GM18870 (cell line): ENCODE measurements at regions not wholly inside any gene's neighbourhood (a gene's known extent, or its start where the extent isn't known, plus 50 kb on each side); places are given as distances from the start of the nearest gene placed in this dataset.
"Not testable (repeated sequence)": the region's sequence is repeated elsewhere in the genome, so short reads cannot be mapped to it uniquely, and the experiment has no call there.

Experiments
- ATAC-seq: cut with Tn5 transposase; IDR thresholded peaks from one replicate; pipeline ENCODE4 v1.9.1; 2021; ENCODE audit warnings: moderate library complexity; ENCODE audit not compliant: unreplicated experiment

DNA sequence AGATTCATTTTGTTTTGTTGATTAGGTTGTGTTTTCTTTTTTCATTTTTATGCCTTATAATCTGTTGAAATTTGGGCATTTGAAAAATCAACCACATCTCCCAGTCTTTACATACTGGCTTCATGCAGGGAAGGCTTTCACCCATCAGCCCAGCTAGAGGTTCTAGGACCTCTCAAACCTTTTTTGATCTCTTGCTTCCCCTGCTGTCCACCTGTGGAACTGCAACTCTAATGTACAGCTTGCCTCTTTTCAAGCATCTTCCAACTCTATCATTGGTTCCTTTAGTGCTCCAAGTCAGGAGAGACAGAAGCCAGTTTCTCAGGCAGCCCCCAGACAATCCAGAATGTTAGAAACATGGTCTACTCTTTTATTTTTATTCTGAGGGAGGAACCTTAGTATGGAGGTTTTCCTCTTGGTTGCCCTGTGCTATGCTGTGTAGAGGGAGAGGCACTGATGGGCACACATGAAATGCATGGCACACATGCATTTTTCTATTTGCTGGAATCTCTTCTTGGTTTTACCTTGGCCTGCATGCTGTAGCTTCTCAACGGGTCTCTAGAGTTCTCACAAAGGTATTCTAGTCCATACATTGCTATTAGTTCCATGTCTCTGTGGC, 107.2 kb upstream of the L3MBTL4 start:
- ATAC-seq: no peak

DNA sequence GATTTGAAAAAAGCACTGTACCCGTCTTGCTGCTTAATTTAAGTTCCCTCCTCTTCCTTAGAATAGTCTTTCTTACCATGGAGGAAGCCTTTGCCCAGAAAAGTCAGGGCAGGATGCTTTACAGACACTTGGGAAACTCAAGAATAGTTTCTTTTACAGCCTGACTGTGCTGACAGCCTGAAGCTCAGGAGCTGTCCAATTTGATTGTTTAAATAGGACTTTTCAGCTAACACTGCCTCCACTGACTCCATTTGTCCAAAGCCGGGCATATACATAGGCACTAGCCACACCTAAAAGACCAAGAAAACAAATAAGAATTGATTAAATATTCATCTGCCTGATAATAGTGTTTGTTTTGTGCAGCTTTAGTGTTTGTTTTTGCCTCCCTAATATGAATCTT, 110.9 kb upstream of the L3MBTL4 start:
- ATAC-seq: no peak

DNA sequence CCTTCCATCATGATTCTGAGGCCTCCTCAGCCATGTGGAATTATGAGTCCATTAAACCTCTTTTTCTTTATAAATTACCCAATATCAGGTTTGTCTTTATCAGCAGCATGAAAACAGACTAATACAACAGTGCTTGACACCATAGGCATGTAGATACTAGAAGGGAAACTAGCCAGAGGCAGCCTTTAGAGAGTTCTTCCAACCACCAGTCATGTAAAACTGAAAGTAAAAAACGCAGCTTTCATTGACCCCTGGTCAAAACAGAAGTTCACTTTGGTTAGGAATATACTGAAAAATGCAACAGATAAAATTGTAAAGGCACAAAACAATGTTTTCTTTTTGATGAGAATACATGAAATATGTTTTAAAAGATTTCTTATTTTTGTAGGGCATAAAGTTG, 122.8 kb upstream of the L3MBTL4 start:
- peak; percentile 85 for ATAC-seq

DNA sequence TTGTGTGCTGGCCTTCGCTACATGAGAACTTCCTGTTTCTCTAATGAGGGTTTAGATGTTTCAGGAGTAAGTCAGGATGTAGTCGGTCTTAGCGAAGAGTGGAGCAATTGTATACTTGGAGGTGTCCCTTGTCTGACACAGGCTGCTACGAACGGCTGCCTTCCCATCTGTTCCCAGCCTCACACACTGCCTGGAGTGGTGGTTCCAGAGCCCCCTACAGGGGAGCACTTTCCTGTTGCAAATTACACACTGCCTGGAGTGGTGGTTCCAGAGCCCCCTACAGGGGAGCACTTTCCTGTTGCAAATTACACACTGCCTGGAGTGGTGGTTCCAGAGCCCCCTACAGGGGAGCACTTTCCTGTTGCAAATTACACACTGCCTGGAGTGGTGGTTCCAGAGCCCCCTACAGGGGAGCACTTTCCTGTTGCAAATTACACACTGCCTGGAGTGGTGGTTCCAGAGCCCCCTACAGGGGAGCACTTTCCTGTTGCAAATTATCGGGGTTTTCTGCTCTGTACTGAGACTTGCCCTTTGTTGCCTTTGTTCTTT, 126.5 kb upstream of the L3MBTL4 start:
- not testable (repeated sequence) for ATAC-seq

DNA sequence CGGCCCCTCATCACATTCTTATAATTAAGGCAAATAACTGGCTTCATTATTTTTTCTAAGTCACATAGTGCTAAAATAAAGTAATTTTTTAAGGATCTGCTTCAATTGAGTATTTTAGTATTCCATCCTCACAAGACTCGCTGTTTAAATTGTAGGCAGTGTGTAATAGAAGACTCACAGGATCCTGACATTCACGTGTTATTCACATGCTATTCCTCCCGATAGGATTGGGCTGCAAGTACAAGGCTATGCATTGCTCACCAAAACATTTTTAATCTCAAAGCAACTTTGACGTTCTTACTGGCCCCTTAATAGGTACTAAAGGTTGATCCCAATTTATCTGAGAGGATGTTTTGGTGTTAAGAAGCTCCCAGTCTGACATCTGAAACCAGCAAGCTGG, 127.6 kb upstream of the L3MBTL4 start:
- ATAC-seq: no peak

DNA sequence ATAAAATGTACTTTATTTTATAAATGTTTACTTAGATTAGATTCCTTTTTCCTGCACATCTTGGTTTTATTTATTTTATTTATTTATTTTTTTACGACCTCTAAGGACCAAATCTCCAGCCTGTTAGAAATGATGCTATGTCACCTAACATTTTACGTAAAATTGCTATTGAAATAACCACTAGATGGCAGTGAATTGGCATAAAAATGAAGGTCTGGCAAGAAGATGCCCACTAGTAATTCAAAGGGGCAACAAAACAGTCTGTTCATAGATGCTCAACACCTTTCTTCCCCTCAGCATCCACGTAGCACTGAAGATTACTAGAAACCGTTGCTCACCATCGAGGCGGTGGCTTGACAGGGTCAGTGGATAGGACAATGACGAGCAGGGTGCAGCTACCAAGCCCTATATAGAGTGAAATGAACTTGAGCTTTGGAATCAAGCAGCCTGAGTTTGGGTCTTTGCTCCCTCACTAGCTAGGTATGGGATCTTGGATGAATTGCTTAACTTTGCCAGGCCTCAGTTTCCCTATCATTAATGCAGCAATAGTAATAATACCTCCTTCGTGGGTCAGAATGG, 128.7 kb upstream of the L3MBTL4 start:
- no peak for ATAC-seq

DNA sequence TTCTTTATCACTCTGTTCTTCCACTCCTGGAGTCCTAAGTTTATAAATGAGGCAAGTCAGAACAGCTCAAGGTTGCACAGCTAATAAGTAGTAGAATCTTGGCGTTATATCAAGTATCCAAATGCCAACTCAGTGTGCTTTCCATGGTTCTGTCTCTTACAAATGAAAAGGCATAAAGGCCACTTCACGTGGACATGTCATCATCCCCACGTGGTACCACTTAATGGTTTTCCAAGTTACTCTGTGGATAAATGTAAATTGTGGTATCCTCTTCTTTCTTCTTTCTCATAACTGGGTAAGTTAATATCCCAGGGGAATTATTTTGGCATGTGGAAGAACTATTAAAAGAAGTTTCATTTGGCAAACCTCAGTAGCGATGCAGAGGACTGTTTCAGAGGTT, 131.5 kb upstream of the L3MBTL4 start:
- ATAC-seq: no peak

DNA sequence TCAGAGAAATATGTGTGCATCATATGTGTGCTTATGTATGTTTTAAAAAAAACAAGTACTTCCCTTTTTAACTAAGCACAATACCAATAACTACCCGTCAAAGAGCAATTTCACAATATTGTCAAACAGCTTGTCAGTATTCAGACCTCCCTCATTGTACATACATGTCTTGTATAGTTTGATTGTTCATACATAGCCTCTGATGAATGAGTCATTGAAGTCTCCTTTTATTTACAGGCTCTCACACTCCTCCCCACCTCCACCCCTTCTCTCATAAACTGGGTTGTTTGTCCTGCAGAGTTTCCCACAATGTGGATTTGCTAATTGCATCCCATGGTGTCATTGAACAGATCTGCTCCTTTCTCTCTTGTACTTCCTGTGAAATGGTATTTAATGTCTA, 132.8 kb upstream of the L3MBTL4 start:
- ATAC-seq: no peak

DNA sequence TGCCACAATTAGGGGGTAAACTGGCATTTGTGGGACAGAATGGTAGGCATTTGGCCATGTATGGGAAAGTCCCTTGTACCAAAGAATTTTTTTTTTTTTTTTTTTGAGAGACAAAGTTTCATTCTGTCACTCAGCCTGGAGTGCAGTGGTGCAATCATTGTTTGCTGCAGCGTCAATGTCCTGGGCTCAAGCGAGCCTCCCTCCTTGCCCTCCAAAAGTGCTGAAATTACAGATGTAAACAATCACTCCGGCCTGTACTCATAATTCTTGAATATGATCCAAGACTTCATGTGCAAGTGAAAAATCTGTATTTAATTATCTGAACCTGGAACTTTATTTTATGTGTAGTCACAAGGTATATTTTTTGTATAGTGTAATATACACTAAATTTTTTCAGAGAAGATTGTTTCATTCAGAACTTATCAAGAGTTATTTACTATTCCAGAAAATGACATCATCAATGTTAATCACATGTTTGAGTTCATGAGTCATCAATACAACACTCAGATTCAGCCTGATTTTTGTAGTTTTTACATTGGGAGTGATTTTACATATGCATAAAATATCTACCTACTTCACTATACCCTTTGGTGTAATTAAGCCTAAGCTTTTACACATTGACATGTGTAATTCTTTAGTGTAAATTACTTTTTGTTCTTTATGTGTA, 138.7 kb upstream of the L3MBTL4 start:
- no peak for ATAC-seq

DNA sequence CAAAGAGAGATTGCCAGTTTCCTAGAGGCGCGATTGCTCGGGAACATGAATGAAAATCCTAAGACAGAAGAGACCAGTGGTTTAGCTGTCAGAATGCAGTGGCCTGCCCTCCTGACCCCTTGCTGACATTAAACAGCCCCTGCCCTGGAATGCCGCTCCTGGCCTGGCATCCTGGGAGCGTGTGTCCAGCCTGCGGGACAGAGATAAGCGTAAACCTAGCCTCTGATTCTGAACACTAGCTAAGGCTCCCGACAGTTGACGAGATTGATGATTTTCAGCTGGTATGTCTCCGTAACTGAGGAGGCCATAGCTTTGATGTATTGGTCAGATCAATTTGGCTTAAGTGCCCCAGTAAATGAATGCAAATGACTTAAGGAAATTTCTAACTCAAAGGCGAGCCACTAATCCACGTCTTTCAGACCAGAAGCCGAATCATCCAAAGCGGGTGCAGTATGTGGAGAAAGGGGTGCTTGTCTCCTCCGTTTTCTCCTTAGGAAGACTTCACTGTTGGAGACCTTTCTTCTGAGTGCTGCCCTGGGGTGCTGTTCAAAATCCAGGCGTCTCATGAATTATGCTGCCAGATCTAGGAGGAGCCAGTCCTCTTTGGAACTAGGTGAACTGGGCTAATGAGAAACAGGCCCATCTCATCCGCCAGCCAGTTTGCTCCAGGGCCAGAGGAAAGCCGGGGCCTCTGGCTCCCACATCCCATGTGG, 142.5 kb upstream of the L3MBTL4 start:
- ATAC-seq: no peak

DNA sequence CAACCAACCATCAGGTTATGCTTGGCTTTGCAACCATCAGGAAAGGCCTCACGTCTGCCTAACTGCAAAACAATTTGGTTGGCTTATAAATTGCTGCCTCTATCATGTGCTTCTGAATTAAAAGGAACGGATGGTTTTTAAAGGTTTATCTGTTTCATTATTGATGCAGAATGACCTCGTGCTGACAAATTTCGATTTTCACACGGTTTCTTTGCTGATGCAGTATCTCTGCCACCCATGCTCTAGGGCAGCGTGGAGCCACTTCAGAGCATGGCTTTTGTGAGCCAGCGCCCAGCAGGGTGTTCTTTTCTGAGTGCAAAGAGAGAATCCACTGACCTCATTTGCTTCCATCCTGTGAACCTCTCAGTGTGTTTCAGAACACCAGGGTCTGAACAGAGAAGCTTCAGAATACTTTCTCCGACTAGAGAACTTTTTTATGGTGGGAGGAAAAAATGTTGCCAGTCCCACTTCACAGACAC, 143.1 kb upstream of the L3MBTL4 start:
- ATAC-seq: no peak

DNA sequence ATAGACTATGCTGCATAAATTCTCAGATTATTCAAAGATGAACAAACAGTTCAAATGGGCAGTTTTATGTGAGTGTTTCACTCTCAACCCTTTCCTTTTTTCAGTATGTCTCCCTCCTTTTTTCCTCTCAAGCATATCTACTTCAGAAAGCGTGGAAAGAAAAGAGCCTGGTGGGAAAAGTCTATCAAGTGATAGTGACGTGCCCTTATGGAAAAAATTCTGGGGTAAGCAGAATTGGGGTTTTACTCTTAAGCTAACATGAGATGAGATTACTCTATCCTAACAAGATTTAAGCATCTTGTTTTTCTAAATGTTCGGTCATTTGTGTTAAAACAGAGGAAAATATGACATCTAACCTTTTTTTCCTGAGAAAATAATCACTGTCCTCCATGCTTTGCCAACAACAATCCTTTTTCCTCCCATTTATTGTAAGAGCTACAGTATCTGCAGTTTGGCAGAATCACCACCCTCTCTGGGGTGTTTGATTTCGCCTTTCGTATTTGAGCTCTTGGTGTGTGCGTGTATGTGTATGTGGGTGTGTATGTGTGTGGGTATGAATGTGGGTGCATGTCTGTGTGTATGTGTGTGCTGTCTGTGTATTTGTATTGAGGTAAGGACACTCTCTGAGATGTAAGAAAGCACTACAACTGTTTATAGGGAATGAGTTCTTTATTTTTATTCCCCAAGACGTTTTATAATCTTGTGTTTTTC, 143.9 kb upstream of the L3MBTL4 start:
- ATAC-seq: no peak

DNA sequence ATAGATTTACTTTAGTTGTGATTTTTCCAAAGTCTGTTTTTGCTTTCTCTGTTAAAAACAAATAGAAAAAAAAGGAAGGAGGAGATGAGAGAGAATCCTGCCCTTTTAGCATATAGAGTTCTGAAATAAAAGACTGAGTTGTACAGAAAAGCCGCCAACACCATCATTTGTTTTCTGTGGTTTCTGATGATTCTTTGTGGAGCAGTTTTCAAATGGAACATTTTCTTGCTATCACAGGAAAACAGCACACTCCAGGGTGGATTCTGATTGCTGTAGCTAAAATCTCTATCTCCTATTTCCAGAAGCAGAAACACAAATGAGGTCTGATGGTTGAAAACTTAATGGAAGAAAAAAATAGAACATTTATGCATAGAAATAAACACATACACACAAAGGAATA, 144.6 kb upstream of the L3MBTL4 start:
- ATAC-seq: no peak

DNA sequence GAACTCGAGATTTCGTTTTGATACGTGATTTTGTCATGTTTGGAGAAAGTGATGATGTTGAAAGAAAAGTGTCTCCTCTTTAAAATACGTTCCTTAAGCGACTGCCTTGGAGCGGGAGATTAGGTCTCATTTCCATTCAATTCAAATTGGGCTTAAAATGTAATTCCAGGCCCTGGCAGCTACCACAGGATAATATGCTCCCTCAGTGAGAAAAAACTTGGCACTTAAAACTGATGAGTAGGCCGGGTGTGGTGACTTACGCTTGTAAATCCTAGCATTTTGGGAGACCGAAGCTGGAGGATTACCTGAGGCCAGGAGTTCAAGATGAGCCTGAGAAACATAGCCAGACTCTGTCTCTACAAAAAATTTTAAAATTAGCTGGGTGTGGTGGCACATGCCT, 146.3 kb upstream of the L3MBTL4 start:
- ATAC-seq: no peak

DNA sequence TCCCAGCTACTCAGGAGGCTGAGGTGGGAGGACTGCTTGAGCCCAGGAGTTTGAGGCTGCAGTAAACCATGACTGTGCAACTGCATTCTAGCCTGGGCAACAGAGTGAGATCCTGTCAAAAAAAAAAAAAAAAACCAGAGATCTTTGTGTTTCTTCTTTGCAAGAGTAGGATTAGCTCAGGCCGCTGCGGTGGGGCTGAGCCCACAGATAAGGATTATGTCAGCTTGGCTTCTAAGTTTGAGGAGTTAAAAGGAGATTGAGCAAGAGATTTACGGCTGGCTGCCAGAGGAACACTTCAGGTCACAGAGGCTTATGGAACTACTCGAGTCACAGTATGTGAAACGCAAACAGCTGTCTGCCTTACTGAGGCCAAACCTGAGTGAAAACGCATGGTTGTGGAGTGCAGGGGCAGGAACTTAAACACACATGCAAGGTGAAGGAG, 146.7 kb upstream of the L3MBTL4 start:
- no peak for ATAC-seq

DNA sequence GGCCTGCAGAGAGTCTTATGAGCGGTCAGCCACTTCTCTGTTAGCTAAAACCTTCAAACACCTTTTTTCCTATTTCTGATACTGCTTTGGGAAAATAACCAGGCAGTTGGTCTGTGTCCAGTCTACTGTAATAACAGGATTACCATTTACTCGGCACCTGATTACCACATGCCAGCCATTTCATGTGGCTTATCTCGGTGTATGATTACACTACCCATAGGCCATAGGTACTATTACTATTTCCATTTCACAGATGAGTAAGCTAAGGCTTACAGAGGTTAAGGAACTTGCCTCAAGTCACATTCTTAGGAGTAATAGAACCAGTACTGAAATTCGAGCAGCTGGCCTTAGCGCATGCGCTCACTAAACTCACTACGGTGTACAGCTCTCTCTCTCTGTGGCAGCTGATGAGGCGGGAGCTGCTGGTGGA, 147.2 kb upstream of the L3MBTL4 start:
- no peak for ATAC-seq

DNA sequence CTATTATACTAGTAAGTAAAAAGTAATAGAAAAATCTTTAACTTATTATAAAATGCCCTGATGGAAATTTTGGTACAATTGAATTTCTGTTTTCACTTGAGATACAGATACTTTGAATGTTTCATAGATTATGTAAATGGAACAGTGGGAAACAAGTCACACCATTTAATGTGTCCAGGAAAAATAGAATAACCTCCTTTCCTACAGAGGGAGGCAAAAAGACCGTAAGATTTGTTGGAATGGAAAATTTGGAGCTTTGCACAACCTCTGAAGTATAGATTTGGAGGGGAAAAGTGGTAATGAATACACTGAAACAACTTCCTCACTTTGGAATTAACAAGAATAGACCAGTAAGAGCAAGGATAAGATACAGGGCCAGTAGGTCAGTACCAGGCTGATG, 149.2 kb upstream of the L3MBTL4 start:
- no peak for ATAC-seq

DNA sequence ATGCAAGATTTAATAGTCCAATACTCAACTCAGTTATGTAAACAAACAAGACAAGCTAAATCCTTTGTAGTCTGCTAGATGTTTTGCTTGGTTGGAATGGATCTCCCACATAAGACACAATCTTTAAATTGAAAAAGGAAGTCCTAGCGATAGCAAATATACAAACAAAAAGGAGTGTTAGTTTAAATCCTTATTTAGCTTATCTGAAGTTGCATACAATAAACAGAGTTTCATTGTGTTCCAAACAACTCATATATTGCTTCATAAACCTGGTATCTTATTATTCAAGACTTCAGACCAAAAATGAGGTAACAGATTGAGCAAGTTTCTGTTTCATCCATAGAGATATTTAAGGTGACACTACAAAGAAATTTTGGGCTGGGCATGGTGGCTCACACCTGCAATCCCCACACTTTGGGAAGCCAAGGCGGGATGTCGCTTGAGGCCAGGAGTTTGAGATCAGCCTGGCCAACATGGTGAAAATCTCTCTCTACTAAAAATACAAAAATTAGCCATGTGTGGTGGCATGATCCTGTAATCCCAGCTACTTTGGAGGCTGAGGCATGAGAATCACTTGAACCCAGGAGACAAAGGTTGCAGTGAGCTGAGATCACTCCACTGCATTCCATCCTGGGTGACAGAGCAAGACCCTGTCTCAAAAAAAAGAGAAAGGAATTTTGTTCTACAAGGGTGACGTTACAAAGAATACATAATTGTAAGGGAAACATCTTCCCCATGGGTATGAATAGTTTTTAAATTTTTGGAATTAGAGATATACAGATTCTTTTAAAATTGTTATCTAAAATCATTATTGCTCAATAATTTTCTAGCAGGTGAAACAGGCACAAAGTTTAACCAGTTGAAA, 150.5 kb upstream of the L3MBTL4 start:
- ATAC-seq: no peak

DNA sequence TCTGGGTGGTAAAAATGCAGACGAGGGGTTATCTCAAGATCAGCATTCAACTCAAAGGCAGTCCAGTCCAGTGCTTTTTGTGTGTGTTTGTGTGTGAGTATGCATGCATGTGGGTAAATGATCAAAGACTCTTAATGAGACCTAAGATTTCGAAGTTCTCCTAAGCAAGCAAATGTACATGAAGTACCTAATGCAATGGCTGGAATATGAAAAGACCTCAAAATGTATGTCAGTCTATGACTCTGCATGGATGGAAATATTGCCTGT, 151.0 kb upstream of the L3MBTL4 start:
- ATAC-seq: no peak

DNA sequence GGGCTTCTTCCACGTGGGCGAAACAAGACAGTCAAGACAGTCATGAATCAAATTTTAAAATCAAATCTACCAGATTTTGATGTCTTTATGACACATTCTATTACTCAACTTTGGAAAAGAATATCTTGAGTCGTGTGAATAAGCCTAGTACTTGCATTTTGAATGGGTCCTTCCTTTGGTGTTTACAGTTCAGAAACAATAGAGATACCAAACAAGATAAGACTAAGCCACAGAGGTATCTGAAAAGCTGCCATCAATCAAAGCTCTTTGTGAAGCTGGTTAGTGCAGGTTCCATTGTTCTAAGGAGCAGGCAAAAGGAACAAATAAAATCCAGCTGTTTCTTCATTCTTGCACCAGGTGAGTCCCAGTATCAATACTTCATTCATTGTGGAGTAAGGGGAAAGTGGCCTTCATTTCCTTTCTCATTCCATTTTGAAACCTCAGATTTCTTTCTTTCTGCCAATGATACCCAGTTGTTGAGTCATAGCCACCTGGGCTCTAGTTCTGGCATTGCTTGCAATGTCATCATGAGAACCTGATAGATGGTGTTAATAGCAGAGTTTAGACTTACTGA, 151.7 kb upstream of the L3MBTL4 start:
- ATAC-seq: no peak
